Neural progenitor cell (in vitro differentiated cells): ENCODE measurements at regions not wholly inside any gene's neighbourhood (a gene's known extent, or its start where the extent isn't known, plus 50 kb on each side); places are given as distances from the start of the nearest gene placed in this dataset.

Experiments used
- EZH2 ChIP-seq: fragments of 200-600 bp; sonication (generic); IDR thresholded peaks from 2 replicates; pipeline ENCODE4 v1.6.1; 2017; ENCODE audit warnings: antibody characterized with exemption, mild to moderate bottlenecking, moderate library complexity
- EZH2phosphoT487 ChIP-seq: fragments of 200-600 bp; sonication (generic); IDR thresholded peaks from 2 replicates; pipeline ENCODE4 v1.6.1; 2017; ENCODE audit warnings: antibody characterized with exemption
- TF ChIP-seq, protein P1 (sequence below): fragments of 200-600 bp; sonication (generic); IDR thresholded peaks from 2 replicates; pipeline ENCODE4 v1.5.1; 2017; ENCODE audit warnings: antibody characterized with exemption, mild to moderate bottlenecking

DNA sequence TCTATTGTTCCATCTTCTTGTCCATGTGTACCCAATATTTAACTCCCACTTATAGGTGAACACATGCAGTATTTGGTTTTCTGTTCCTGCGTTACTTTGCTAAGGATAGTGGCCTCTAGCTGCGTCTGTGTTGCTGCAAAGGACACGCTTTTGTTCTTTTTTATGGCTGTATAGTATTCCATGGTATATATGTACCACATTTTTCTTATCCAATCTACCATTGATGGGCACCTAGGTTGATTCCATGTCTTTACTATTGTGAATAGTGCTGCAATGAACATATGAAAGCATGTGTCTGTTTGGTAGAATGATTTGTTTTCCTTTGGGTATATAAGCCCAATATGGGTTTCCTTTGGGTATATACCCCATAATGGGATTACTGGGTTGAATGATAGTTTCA, 77.3 kb upstream of the MMADHC start:
- TF ChIP-seq, protein P1, sequence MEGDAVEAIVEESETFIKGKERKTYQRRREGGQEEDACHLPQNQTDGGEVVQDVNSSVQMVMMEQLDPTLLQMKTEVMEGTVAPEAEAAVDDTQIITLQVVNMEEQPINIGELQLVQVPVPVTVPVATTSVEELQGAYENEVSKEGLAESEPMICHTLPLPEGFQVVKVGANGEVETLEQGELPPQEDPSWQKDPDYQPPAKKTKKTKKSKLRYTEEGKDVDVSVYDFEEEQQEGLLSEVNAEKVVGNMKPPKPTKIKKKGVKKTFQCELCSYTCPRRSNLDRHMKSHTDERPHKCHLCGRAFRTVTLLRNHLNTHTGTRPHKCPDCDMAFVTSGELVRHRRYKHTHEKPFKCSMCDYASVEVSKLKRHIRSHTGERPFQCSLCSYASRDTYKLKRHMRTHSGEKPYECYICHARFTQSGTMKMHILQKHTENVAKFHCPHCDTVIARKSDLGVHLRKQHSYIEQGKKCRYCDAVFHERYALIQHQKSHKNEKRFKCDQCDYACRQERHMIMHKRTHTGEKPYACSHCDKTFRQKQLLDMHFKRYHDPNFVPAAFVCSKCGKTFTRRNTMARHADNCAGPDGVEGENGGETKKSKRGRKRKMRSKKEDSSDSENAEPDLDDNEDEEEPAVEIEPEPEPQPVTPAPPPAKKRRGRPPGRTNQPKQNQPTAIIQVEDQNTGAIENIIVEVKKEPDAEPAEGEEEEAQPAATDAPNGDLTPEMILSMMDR, result no peak
- TF ChIP-seq EZH2 (no peak), EZH2phosphoT487 (no peak)
